HCT116 (cell line): ENCODE measurements at regions not wholly inside any gene's neighbourhood (a gene's known extent, or its start where the extent isn't known, plus 50 kb on each side); places are given as distances from the start of the nearest gene placed in this dataset.

Experiments used
- ATAC-seq: fragments of 200-7000 bp; cut with Tn5 transposase; 2 replicates; pipeline ENCODE4 v1.9.1; 2020; ENCODE audit warnings: mild to moderate bottlenecking, moderate library complexity
- BruUV-seq: library from RNA; stranded (reverse); fragments of 400-500 nt; replicated peaks from 2 replicates; lab custom pipeline; 2021; lab: Mats Ljungman, UMichigan
- CTCF ChIA-PET: fragments of 300-600 bp; sonication (Branson Sonifier 250); formaldehyde crosslinking; loops from one replicate; lab custom pipeline; 2021; ENCODE audit warnings: antibody characterized with exemption; lab: Charles Lee
- POLR2A ChIA-PET: fragments of 300-600, 350-600 bp; sonication (Branson Sonifier 250); formaldehyde crosslinking; loops from one replicate; lab custom pipeline; 2021; ENCODE audit warnings: antibody characterized with exemption; lab: Charles Lee
- RAD21 ChIA-PET, 2 experiments: fragments of 300-600 bp; sonication (Branson Sonifier 250); formaldehyde crosslinking; loops; one replicate each; lab custom pipeline; 2023; ENCODE audit warnings: low total read pairs in 2 of 2; ENCODE audit not compliant: uncharacterized antibody in 2 of 2, unreplicated experiment in 2 of 2, low non-redundant PET in 1 of 2; lab: Charles Lee
- DNase-seq: peaks from one replicate; pipeline ENCODE4 v3.0.0-alpha.2; 2010; ENCODE audit warnings: low read depth, low spot score
- H2AFZ ChIP-seq: fragments of 200-600 bp; shearing (Covaris generic), sonication (generic); 2 replicates; pipeline ENCODE4 v1.6.1; 2017; ENCODE audit warnings: low read depth, mixed run types, mixed read lengths, antibody characterized with exemption, low read length; ENCODE audit not compliant: poor library complexity, severe bottlenecking
- H3K27ac ChIP-seq: 2 replicates; pipeline ENCODE4 v1.5.1; 2012; ENCODE audit warnings: low read depth, low read length
- H3K27me3 ChIP-seq: fragments of 200-600 bp; sonication (generic); 2 replicates; pipeline ENCODE4 v1.6.1; 2016; ENCODE audit warnings: mixed run types, low read length, mixed read lengths; ENCODE audit not compliant: insufficient read depth
- H3K36me3 ChIP-seq, 2 experiments: fragments of 200-500 bp in 1 of 2; fragments of 200-600 bp in 1 of 2; sonication (Bioruptor generic) in 1 of 2; sonication (generic) in 1 of 2; 2 replicates each; pipeline versions ENCODE4 v1.5.1 to v1.6.1; 2014 to 2016; ENCODE audit warnings: low read length in 2 of 2, inconsistent platforms in 1 of 2, mixed read lengths in 1 of 2, mixed run types in 1 of 2; ENCODE audit not compliant: insufficient read depth in 2 of 2, control insufficient read depth in 1 of 2
- H3K4me1 ChIP-seq, 2 experiments: fragments of 200-600 bp in 1 of 2; sonication (generic) in 1 of 2; 2 replicates each; pipeline versions ENCODE4 v1.5.1 to v1.6.1; 2012 to 2017; ENCODE audit warnings: low read length in 2 of 2, inconsistent platforms in 1 of 2, mild to moderate bottlenecking in 1 of 2, mixed read lengths in 1 of 2, mixed run types in 1 of 2, moderate library complexity in 1 of 2; ENCODE audit not compliant: insufficient read depth in 2 of 2, control insufficient read depth in 1 of 2
- H3K4me2 ChIP-seq: fragments of 200-600 bp; sonication (generic); 2 replicates; pipeline ENCODE4 v1.6.1; 2017; ENCODE audit warnings: mixed run types, low read length, mixed read lengths
- H3K4me3 ChIP-seq, 2 experiments: fragments of 200-600 bp in 1 of 2; sonication (generic) in 1 of 2; replicated peaks in 1 of 2; 2 replicates each; pipeline ENCODE4 v1.5.1; 2011 to 2016; ENCODE audit warnings: low read length in 2 of 2, control low read depth in 1 of 2, low read depth in 1 of 2, mild to moderate bottlenecking in 1 of 2, mixed read lengths in 1 of 2, mixed run types in 1 of 2
- H3K79me2 ChIP-seq: fragments of 200-600 bp; sonication (generic); 2 replicates; pipeline ENCODE4 v1.6.1; 2017; ENCODE audit warnings: mild to moderate bottlenecking, mixed run types, low read length, moderate library complexity, mixed read lengths; ENCODE audit not compliant: insufficient read depth
- H3K9ac ChIP-seq: fragments of 200-600 bp; sonication (generic); 2 replicates; pipeline ENCODE4 v1.6.1; 2016; ENCODE audit warnings: low read length, mixed read lengths
- H3K9me2 ChIP-seq: fragments of 200-600 bp; sonication (generic), shearing (Covaris generic); 2 replicates; pipeline ENCODE4 v1.6.1; 2017; ENCODE audit warnings: mixed run types, mild to moderate bottlenecking, moderate library complexity; ENCODE audit not compliant: insufficient read depth
- H3K9me3 ChIP-seq, 2 experiments: fragments of 200-500 bp in 1 of 2; fragments of 200-600 bp in 1 of 2; sonication (Bioruptor generic) in 1 of 2; sonication (generic) in 1 of 2; 2 replicates each; pipeline ENCODE4 v1.6.1; 2014 to 2017; ENCODE audit warnings: low read length in 2 of 2, mixed read lengths in 2 of 2, inconsistent platforms in 1 of 2, low read depth in 1 of 2, mild to moderate bottlenecking in 1 of 2, mixed run types in 1 of 2, moderate library complexity in 1 of 2; ENCODE audit not compliant: control insufficient read depth in 1 of 2, insufficient read depth in 1 of 2
- H4K20me1 ChIP-seq: fragments of 200-600 bp; sonication (generic), shearing (Covaris generic); 2 replicates; pipeline ENCODE4 v1.6.1; 2017; ENCODE audit warnings: mixed run types, mild to moderate bottlenecking, moderate library complexity; ENCODE audit not compliant: insufficient read depth
- ATF3 ChIP-seq: IDR thresholded peaks from 2 replicates; pipeline ENCODE4 v1.6.1; 2012
- CEBPB ChIP-seq: IDR thresholded peaks from 2 replicates; pipeline ENCODE4 v1.6.1; 2012; ENCODE audit warnings: low read depth
- EGR1 ChIP-seq: IDR thresholded peaks from 2 replicates; pipeline ENCODE4 v1.6.1; 2012; ENCODE audit warnings: low read depth
- EZH2 ChIP-seq: fragments of 200-600 bp; sonication (generic); IDR thresholded peaks from 2 replicates; pipeline ENCODE4 v1.6.1; 2017; ENCODE audit warnings: antibody characterized with exemption, mixed run types
- EZH2phosphoT487 ChIP-seq: fragments of 200-600 bp; IDR thresholded peaks from 2 replicates; pipeline ENCODE4 v1.6.1; 2018; ENCODE audit warnings: antibody characterized with exemption, borderline replicate concordance
- FOSL1 ChIP-seq: IDR thresholded peaks from 2 replicates; pipeline ENCODE4 v1.6.1; 2012; ENCODE audit warnings: low read depth
- JUND ChIP-seq: IDR thresholded peaks from 2 replicates; pipeline ENCODE4 v1.6.1; 2012
- MAX ChIP-seq: IDR thresholded peaks from 2 replicates; pipeline ENCODE4 v1.6.1; 2012
- POLR2AphosphoS5 ChIP-seq: IDR thresholded peaks from 2 replicates; pipeline ENCODE4 v1.6.1; 2011; ENCODE audit warnings: mild to moderate bottlenecking, low read depth, low read length, moderate library complexity
- SIN3A ChIP-seq: IDR thresholded peaks from 2 replicates; pipeline ENCODE4 v1.6.1; 2012; ENCODE audit warnings: low read depth
- SRF ChIP-seq: IDR thresholded peaks from 2 replicates; pipeline ENCODE4 v1.6.1; 2012; ENCODE audit warnings: low read depth
- TCF7L2 ChIP-seq: IDR thresholded peaks from 2 replicates; pipeline ENCODE4 v1.7.0; 2011; ENCODE audit warnings: borderline replicate concordance, inconsistent platforms; ENCODE audit not compliant: insufficient read depth, insufficient read length; ENCODE audit errors: extremely low read depth
- YY1 ChIP-seq: IDR thresholded peaks from 2 replicates; pipeline ENCODE4 v1.6.1; 2011; ENCODE audit warnings: low read length, low read depth, moderate library complexity, mild to moderate bottlenecking; ENCODE audit not compliant: insufficient replicate concordance; ENCODE audit errors: extremely low read depth
- ZBTB33 ChIP-seq: IDR thresholded peaks from 2 replicates; pipeline ENCODE4 v1.6.1; 2011; ENCODE audit warnings: mild to moderate bottlenecking, low read length, moderate library complexity; ENCODE audit not compliant: insufficient replicate concordance; ENCODE audit errors: extremely low read depth
- ZNF274 ChIP-seq: fragments of 200-500 bp; sonication (Bioruptor generic); IDR thresholded peaks from 2 replicates; pipeline ENCODE4 v1.6.1; 2014; ENCODE audit warnings: mild to moderate bottlenecking, low read depth, low read length, inconsistent platforms
- intact Hi-C: fragments of 100-400 bp; cut with micrococcal nuclease; formaldehyde crosslinking; loops from 2 replicates; pipeline ENCODE4 v1.10.0; 2022
- TF ChIP-seq, protein P1 (sequence below): IDR thresholded peaks from 2 replicates; pipeline ENCODE4 v1.6.1; 2012; ENCODE audit warnings: low read depth
- TF ChIP-seq, protein P2 (sequence below), 3 experiments: fragments of 200-600 bp in 1 of 3; sonication (generic) in 1 of 3; IDR thresholded peaks in 2 of 3; conservative IDR thresholded peaks in 1 of 3; 2 replicates each; pipeline ENCODE4 v1.5.1; 2012 to 2017; ENCODE audit warnings: low read depth in 2 of 3, low read length in 2 of 3, antibody characterized with exemption in 1 of 3, borderline replicate concordance in 1 of 3, control low read depth in 1 of 3, mild to moderate bottlenecking in 1 of 3, mixed read lengths in 1 of 3, mixed run types in 1 of 3, moderate library complexity in 1 of 3; ENCODE audit not compliant: insufficient read depth in 1 of 3

GRCh38 chr14:30385925-30386324 is 173.0 kb upstream of the G2E3 start:
- DNase-seq = no peak
- no peak for TF ChIP-seq ZBTB33
- no peak for TF ChIP-seq CEBPB
- TF ChIP-seq YY1 = no peak
- TF ChIP-seq POLR2AphosphoS5 = no peak
- TF ChIP-seq TCF7L2 = no peak
- no peak for TF ChIP-seq EZH2phosphoT487
- TF ChIP-seq, protein P1, sequence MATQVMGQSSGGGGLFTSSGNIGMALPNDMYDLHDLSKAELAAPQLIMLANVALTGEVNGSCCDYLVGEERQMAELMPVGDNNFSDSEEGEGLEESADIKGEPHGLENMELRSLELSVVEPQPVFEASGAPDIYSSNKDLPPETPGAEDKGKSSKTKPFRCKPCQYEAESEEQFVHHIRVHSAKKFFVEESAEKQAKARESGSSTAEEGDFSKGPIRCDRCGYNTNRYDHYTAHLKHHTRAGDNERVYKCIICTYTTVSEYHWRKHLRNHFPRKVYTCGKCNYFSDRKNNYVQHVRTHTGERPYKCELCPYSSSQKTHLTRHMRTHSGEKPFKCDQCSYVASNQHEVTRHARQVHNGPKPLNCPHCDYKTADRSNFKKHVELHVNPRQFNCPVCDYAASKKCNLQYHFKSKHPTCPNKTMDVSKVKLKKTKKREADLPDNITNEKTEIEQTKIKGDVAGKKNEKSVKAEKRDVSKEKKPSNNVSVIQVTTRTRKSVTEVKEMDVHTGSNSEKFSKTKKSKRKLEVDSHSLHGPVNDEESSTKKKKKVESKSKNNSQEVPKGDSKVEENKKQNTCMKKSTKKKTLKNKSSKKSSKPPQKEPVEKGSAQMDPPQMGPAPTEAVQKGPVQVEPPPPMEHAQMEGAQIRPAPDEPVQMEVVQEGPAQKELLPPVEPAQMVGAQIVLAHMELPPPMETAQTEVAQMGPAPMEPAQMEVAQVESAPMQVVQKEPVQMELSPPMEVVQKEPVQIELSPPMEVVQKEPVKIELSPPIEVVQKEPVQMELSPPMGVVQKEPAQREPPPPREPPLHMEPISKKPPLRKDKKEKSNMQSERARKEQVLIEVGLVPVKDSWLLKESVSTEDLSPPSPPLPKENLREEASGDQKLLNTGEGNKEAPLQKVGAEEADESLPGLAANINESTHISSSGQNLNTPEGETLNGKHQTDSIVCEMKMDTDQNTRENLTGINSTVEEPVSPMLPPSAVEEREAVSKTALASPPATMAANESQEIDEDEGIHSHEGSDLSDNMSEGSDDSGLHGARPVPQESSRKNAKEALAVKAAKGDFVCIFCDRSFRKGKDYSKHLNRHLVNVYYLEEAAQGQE = no peak
- no peak for TF ChIP-seq ZNF274
- TF ChIP-seq MAX = no peak
- TF ChIP-seq, protein P2, sequence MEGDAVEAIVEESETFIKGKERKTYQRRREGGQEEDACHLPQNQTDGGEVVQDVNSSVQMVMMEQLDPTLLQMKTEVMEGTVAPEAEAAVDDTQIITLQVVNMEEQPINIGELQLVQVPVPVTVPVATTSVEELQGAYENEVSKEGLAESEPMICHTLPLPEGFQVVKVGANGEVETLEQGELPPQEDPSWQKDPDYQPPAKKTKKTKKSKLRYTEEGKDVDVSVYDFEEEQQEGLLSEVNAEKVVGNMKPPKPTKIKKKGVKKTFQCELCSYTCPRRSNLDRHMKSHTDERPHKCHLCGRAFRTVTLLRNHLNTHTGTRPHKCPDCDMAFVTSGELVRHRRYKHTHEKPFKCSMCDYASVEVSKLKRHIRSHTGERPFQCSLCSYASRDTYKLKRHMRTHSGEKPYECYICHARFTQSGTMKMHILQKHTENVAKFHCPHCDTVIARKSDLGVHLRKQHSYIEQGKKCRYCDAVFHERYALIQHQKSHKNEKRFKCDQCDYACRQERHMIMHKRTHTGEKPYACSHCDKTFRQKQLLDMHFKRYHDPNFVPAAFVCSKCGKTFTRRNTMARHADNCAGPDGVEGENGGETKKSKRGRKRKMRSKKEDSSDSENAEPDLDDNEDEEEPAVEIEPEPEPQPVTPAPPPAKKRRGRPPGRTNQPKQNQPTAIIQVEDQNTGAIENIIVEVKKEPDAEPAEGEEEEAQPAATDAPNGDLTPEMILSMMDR (IDR thresholded peaks at IDR 0.05 in 2 of 3, conservative IDR thresholded peaks at IDR 0.05 in 1 of 3; ENCODE audit: borderline replicate concordance in 1 of 3, insufficient read depth in 1 of 3, low read depth in 2 of 3, low read length in 2 of 3) = no peak
- no peak for TF ChIP-seq EZH2
- no peak for TF ChIP-seq EGR1
- TF ChIP-seq JUND = no peak
- TF ChIP-seq FOSL1 = no peak
- no peak for TF ChIP-seq ATF3
- TF ChIP-seq SIN3A = no peak
- TF ChIP-seq SRF = no peak
- RAD21 ChIA-PET = no interaction called here
- intact Hi-C loops = loop anchor here (10.0 kb wide), 1 partner anchor 119 kb away; no protein-coding TSS in a partner anchor
- BruUV-seq = no TSS peak
- no peak overlapping the region for H3K27ac ChIP-seq
- H4K20me1 ChIP-seq = no peaks in the 10 kb centered on the region
- CTCF ChIA-PET = no interaction called here
- H3K9me2 ChIP-seq = no peaks in the 10 kb centered on the region
- H3K4me1 ChIP-seq = no peaks in the 10 kb centered on the region
- peaks cover 50% of the 10 kb centered on the region for H3K27me3 ChIP-seq
- no peak for ATAC-seq
- H3K9me3 ChIP-seq = no peaks in the 10 kb centered on the region
- no peak overlapping the region for H3K4me2 ChIP-seq
- no peak overlapping the region for H3K4me3 ChIP-seq
- no peak overlapping the region for H3K9ac ChIP-seq
- H3K79me2 ChIP-seq = no peaks in the 10 kb centered on the region
- no peak overlapping the region for H2AFZ ChIP-seq
- POLR2A ChIA-PET = no interaction called here
- H3K36me3 ChIP-seq = no peaks in the 10 kb centered on the region
